ENCODE measurements at regions not wholly inside any gene's neighbourhood (a gene's known extent, or its start where the extent isn't known, plus 50 kb on each side); places are given as distances from the start of the nearest gene placed in this dataset.
"Not testable (repeated sequence)": the region's sequence is repeated elsewhere in the genome, so short reads cannot be mapped to it uniquely, and the experiment has no call there.

- Mint-ChIP-seq H3K4me1 (no peaks in the 10 kb centered on the region), H3K4me3 (no peak overlapping the region), H3K9me3 (peaks cover 4% of the 10 kb centered on the region), H3K27me3 (no peaks in the 10 kb centered on the region), H3K36me3 (no peaks in the 10 kb centered on the region), H3K27ac (no peak overlapping the region)
Observed at GRCh38 chr5:103902893-103903292, 340.3 kb upstream of the NUDT12 start.

- Mint-ChIP-seq H3K4me1 (no peaks in the 10 kb centered on the region), H3K9me3 (peaks cover 8% of the 10 kb centered on the region), H3K27me3 (no peaks in the 10 kb centered on the region), H3K36me3 (no peaks in the 10 kb centered on the region), H3K4me3 (no peak overlapping the region), H3K27ac (no peak overlapping the region)
Observed at GRCh38 chr5:103901885-103902284, 339.3 kb upstream of the NUDT12 start.

- peaks cover 8% of the 10 kb centered on the region for H3K9me3 Mint-ChIP-seq
- H3K4me1 Mint-ChIP-seq, result no peaks in the 10 kb centered on the region
- H3K4me3 Mint-ChIP-seq, result no peak overlapping the region
- no peaks in the 10 kb centered on the region for H3K27me3 Mint-ChIP-seq
- no peak overlapping the region for H3K27ac Mint-ChIP-seq
- no peaks in the 10 kb centered on the region for H3K36me3 Mint-ChIP-seq
Observed at GRCh38 chr5:103896593-103896992, 334.0 kb upstream of the NUDT12 start.

GRCh38 chr5:103895738-103896137 is 333.1 kb upstream of the NUDT12 start:
- peaks cover 8% of the 10 kb centered on the region for H3K9me3 Mint-ChIP-seq

GRCh38 chr5:103894882-103895281 is 332.3 kb upstream of the NUDT12 start:
- Mint-ChIP-seq H3K4me1 (no peaks in the 10 kb centered on the region), H3K9me3 (peaks cover 8% of the 10 kb centered on the region), H3K27ac (no peak overlapping the region), H3K4me3 (no peak overlapping the region), H3K36me3 (no peaks in the 10 kb centered on the region), H3K27me3 (no peaks in the 10 kb centered on the region)

More at GRCh38 chr5:103895738-103896137, 333.1 kb upstream of the NUDT12 start:
- no peaks in the 10 kb centered on the region for H3K36me3 Mint-ChIP-seq
- H3K4me3 Mint-ChIP-seq, result no peak overlapping the region
- H3K4me1 Mint-ChIP-seq, result no peaks in the 10 kb centered on the region
- no peak overlapping the region for H3K27ac Mint-ChIP-seq
- no peaks in the 10 kb centered on the region for H3K27me3 Mint-ChIP-seq

- Mint-ChIP-seq H3K27ac (no peak overlapping the region), H3K9me3 (no peaks in the 10 kb centered on the region), H3K36me3 (no peaks in the 10 kb centered on the region), H3K4me3 (no peak overlapping the region), H3K4me1 (no peaks in the 10 kb centered on the region), H3K27me3 (no peaks in the 10 kb centered on the region)
Observed at GRCh38 chr5:103891151-103891550, 328.6 kb upstream of the NUDT12 start.

GRCh38 chr5:103890313-103890712 is 327.7 kb upstream of the NUDT12 start:
- H3K4me3 Mint-ChIP-seq, result no peak overlapping the region
- no peak overlapping the region for H3K27ac Mint-ChIP-seq
- no peaks in the 10 kb centered on the region for H3K4me1 Mint-ChIP-seq
- no peaks in the 10 kb centered on the region for H3K9me3 Mint-ChIP-seq
- H3K27me3 Mint-ChIP-seq, result no peaks in the 10 kb centered on the region
- H3K36me3 Mint-ChIP-seq, result no peaks in the 10 kb centered on the region

GRCh38 chr5:103889500-103890209 is 327.1 kb upstream of the NUDT12 start:
- no peaks in the 10 kb centered on the region for H3K36me3 Mint-ChIP-seq
- H3K9me3 Mint-ChIP-seq, result no peaks in the 10 kb centered on the region
- no peaks in the 10 kb centered on the region for H3K27me3 Mint-ChIP-seq
- no peaks in the 10 kb centered on the region for H3K4me1 Mint-ChIP-seq
- H3K4me3 Mint-ChIP-seq, result no peak overlapping the region
- H3K27ac Mint-ChIP-seq, result no peak overlapping the region

GRCh38 chr5:103886826-103887225 is 324.2 kb upstream of the NUDT12 start:
- Mint-ChIP-seq H3K4me1 (no peaks in the 10 kb centered on the region), H3K27me3 (no peaks in the 10 kb centered on the region), H3K36me3 (no peaks in the 10 kb centered on the region), H3K9me3 (no peaks in the 10 kb centered on the region), H3K27ac (no peak overlapping the region), H3K4me3 (no peak overlapping the region)

GRCh38 chr5:103883143-103883542 is 320.6 kb upstream of the NUDT12 start:
- Mint-ChIP-seq H3K27ac (no peak overlapping the region), H3K4me1 (no peaks in the 10 kb centered on the region), H3K9me3 (no peaks in the 10 kb centered on the region), H3K4me3 (no peak overlapping the region), H3K27me3 (no peaks in the 10 kb centered on the region), H3K36me3 (no peaks in the 10 kb centered on the region)

GRCh38 chr5:103881560-103881959 is 319.0 kb upstream of the NUDT12 start:
- Mint-ChIP-seq H3K27ac (no peak overlapping the region), H3K4me3 (no peak overlapping the region), H3K36me3 (no peaks in the 10 kb centered on the region), H3K27me3 (no peaks in the 10 kb centered on the region), H3K9me3 (no peaks in the 10 kb centered on the region), H3K4me1 (no peaks in the 10 kb centered on the region)

- H3K27me3 Mint-ChIP-seq, result no peaks in the 10 kb centered on the region
- no peak overlapping the region for H3K4me3 Mint-ChIP-seq
- peaks cover 12% of the 10 kb centered on the region for H3K9me3 Mint-ChIP-seq
- no peaks in the 10 kb centered on the region for H3K4me1 Mint-ChIP-seq
- no peak overlapping the region for H3K27ac Mint-ChIP-seq
- H3K36me3 Mint-ChIP-seq, result no peaks in the 10 kb centered on the region
Observed at GRCh38 chr5:103867857-103868598, 305.4 kb upstream of the NUDT12 start.

- no peak overlapping the region for H3K4me3 Mint-ChIP-seq
- no peaks in the 10 kb centered on the region for H3K4me1 Mint-ChIP-seq
- no peaks in the 10 kb centered on the region for H3K36me3 Mint-ChIP-seq
- H3K9me3 Mint-ChIP-seq, result peaks cover 11% of the 10 kb centered on the region
- H3K27ac Mint-ChIP-seq, result no peak overlapping the region
- H3K27me3 Mint-ChIP-seq, result no peaks in the 10 kb centered on the region
Observed at GRCh38 chr5:103866169-103866568, 303.6 kb upstream of the NUDT12 start.

GRCh38 chr5:103862398-103862797 is 299.8 kb upstream of the NUDT12 start:
- no peak overlapping the region for H3K27ac Mint-ChIP-seq
- no peaks in the 10 kb centered on the region for H3K4me1 Mint-ChIP-seq
- no peaks in the 10 kb centered on the region for H3K36me3 Mint-ChIP-seq
- H3K9me3 Mint-ChIP-seq, result peaks cover 13% of the 10 kb centered on the region
- no peaks in the 10 kb centered on the region for H3K27me3 Mint-ChIP-seq
- H3K4me3 Mint-ChIP-seq, result no peak overlapping the region

- Mint-ChIP-seq H3K27me3 (no peaks in the 10 kb centered on the region), H3K4me1 (no peaks in the 10 kb centered on the region), H3K9me3 (peaks cover 13% of the 10 kb centered on the region), H3K27ac (no peak overlapping the region), H3K4me3 (no peak overlapping the region), H3K36me3 (no peaks in the 10 kb centered on the region)
Observed at GRCh38 chr5:103860327-103860726, 297.7 kb upstream of the NUDT12 start.

- not testable (repeated sequence) for H3K4me1 Mint-ChIP-seq, H3K36me3 Mint-ChIP-seq, H3K27ac Mint-ChIP-seq, H3K9me3 Mint-ChIP-seq, H3K27me3 Mint-ChIP-seq, H3K4me3 Mint-ChIP-seq
Observed at GRCh38 chr5:103858367-103858766, 295.8 kb upstream of the NUDT12 start.

Measured in activated naive CD4-positive, alpha-beta T cell treated with anti-CD3 and anti-CD28 coated beads, Interleukin-2, amount 50 U/mL, for 24 hours (primary cell).